ENCODE measurements at regions not wholly inside any gene's neighbourhood (a gene's known extent, or its start where the extent isn't known, plus 50 kb on each side); places are given as distances from the start of the nearest gene placed in this dataset.
"Not testable (repeated sequence)": the region's sequence is repeated elsewhere in the genome, so short reads cannot be mapped to it uniquely, and the experiment has no call there.

DNA sequence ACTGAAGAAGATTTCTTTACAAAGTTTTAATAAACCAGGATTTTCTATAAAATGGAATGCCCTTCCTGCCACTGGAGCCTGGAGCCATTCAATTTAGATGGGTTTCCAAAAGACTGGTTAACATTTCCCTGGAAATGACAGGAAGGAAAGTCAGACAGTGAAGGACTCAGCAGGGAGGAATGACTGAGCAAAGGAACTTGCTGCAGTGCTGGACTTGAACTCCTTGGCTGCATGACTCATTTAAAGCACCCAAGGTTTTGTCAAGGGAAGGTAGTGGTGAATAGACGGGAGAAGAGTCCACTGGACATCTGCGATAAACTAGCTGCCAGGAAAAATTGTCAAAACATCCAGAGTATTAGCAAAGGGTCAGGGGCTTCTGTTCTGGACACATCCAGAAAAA, 163.8 kb upstream of the SLC28A3 start:
- DNase-seq (ENCODE audit: low read depth in 3 of 3) = no peak

DNA sequence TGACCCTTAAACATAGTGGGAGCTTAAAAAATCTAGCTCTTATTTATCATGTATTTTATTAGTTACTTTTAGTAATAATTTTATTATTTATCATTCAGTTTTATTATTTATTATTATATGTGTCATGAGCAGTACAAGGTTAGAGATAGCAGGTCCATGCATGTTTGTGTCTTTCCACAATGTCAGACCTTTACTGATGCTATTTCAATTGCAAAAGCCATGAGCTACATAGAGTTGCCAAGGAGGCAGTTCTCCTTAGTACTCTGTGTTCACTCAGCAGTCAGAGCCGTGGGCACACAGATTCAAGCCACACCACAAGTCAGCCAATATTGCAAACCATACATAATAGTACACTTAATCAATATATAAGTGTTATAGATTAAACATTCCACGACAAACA, 157.9 kb upstream of the NTRK2 start:
- no peak for DNase-seq (ENCODE audit: low read depth in 3 of 3)

DNA sequence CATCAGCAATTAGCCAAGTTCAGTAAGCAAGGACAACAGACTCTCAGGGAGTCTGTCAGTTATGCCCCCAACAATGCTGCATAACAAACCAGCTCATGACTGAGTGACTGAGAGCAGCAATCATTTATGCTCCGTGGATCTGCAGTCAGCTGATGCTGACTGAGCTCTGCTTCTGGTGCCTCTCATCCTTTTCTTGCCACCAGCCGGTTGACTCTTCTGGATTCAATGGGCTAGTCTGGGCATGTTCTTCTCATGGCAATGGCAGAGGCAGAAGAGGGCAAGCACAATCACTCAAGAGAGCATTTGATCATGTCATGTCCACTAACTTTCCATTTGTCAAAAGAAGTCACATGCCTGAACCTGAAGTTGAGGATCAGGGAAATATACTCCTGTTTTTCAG, 157.0 kb upstream of the NTRK2 start:
- no peak for DNase-seq (ENCODE audit: low read depth in 3 of 3)

DNA sequence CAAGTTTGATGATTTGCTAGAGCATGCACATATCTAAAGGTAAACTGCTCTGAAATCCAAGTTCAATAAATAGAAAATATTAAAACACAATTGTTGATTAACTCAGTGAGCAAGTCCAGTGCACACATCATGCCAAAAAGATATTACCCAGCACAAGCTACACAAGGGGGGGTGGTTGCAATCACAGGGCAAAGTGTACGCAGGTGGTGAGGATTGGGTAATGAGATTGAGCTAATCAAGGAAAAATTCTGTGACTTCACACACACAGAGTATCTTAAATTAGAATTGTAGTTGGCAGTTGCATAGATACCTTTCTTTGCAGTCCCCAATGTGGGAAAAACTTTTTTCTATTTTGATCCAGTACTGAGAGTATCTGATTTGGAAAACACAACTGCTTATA, 156.1 kb upstream of the NTRK2 start:
- DNase-seq (ENCODE audit: low read depth in 3 of 3) = no peak

- DNase-seq (ENCODE audit: low read depth in 3 of 3) = no peak
Observed at GRCh38 chr9:84513979-84514378, 155.6 kb upstream of the NTRK2 start.

- DNase-seq (ENCODE audit: low read depth in 3 of 3) = no peak
Observed at GRCh38 chr9:84514421-84514820, 155.1 kb upstream of the NTRK2 start.

DNA sequence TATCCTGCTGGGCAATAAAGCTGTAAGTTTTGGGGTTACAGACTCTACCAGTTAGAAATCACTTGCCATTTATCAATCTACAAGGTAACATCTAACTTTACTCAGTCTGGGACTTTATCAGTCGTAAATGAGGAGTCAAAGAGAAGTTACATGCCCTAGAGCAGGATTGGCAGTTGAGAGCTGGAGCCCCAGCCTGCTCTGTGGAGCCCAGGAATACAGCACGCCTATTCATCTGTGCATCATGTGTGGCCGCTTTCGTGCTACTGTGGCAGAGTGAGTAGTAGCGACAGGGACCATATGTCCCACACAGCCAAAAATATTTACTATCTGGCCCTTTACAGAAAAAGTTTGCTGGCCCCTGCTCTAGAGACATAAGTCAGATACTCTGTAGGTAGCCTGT, 152.5 kb upstream of the NTRK2 start:
- DNase-seq (ENCODE audit: low read depth in 3 of 3) = no peak

DNA sequence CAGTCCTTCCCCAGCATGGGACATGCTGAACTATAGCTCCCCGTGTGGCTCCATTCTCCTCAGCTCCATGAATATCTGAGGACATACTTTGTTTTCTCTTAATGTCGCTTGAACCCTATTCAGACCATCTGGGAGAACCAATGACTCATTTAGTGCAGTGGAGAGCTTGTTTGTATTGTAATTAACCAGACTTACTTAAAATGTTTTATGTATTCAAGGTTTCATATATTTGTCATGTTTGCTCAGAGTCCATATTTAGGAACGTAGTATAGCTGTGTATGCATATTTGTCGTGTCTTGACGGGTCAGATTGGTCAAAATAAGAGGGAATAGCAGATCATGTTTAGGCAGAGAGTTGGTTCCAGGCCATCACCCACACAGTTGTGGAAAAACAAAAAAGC, 150.1 kb upstream of the NTRK2 start:
- DNase-seq (ENCODE audit: low read depth in 3 of 3) = no peak

- no peak for DNase-seq (ENCODE audit: low read depth in 3 of 3)
Observed at GRCh38 chr9:84521208-84521607, 148.3 kb upstream of the NTRK2 start.

GRCh38 chr9:84526211-84526610, 143.3 kb upstream of the NTRK2 start:
- DNase-seq (ENCODE audit: low read depth in 3 of 3) = not testable (repeated sequence)

- not testable (repeated sequence) for DNase-seq (ENCODE audit: low read depth in 3 of 3)
Observed at GRCh38 chr9:84527060-84527720, 142.3 kb upstream of the NTRK2 start.

- not testable (repeated sequence) for DNase-seq (ENCODE audit: low read depth in 3 of 3)
Observed at GRCh38 chr9:84535973-84536372, 133.6 kb upstream of the NTRK2 start.

- no peak for DNase-seq (ENCODE audit: low read depth in 3 of 3)
Observed at GRCh38 chr9:84538879-84539278, 130.7 kb upstream of the NTRK2 start.

GRCh38 chr9:84542554-84542953, 127.0 kb upstream of the NTRK2 start:
- no peak for DNase-seq (ENCODE audit: low read depth in 3 of 3)

GRCh38 chr9:84554069-84554664, 115.4 kb upstream of the NTRK2 start:
- no peak for DNase-seq (ENCODE audit: low read depth in 3 of 3)

DNA sequence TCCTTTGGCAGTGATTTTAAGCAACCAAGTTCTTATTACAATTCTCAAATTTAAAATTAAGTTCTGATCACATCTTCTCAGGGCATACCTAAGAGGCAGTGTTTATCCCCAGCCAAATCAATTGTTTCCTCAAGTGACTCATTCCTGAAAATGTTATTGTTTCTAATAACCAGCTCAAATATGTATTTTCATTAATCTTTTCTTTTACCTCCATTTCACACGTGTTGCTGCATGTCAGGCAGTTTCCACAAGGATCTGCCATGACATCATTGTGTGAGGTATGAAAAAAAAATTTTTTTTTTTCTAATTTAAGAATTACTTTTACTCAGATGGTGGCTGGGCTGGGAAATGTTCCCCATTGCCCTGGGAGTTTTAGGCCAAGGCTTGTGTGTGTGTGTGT, 113.0 kb upstream of the NTRK2 start:
- DNase-seq (ENCODE audit: low read depth in 3 of 3) = no peak

DNA sequence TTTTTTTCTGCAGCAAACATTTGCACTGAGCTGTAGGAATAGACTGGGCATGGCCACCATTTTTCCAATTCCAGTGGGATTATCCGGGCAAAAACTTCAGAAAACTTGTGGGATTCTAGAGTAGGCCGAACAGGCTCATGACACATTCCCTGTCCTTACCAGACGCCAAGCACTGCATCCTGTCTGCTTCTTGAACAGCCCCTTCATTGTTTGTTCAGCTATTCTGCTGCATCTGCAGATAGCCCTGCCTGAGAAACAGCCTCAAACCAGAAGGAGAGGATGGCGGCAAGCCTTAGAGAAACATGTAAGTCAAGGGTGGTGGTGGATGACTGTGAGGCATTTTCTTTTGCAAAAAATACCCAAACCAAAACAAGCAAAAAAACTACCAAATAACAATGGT, 111.8 kb upstream of the NTRK2 start:
- no peak for DNase-seq (ENCODE audit: low read depth in 3 of 3)

DNA sequence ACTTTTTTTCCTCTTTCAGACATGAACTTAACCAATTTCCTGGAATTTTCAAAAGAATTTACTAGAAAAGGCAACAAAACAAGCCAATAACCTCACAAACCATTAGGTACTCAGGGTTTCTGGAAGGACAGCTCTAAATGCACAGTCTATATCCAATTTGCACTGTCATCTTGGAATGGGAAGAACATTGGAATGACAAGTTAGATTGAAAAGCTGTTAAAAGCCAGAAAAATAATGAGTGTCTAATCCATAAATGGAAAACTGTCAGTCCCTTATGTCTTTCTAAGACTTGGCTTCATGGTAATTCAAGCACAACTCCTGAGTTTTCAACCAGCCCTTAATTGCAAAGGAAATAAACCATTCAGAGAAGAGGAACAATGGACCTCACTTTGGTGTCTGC, 105.8 kb upstream of the NTRK2 start:
- DNase-seq (ENCODE audit: low read depth in 3 of 3) = no peak

DNA sequence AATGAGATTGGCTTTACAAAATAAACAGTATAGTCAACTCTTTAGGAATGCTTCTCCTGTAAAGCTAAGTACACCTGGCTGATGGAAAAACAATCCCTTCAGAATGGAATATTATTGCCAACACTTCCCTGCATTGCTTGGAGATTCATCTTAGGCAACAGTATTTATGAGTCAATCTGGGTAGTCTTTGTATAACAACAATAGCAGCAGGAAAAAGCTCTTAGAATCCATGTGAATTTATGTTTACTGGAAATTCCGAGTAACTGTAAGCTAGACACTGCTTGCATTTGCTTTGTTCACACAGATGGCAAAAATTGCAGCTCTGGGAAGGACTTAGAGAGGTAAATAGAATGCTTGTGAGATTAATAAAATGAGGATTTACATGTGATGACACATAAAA, 101.7 kb upstream of the NTRK2 start:
- DNase-seq (ENCODE audit: low read depth in 3 of 3) = no peak

- no peak for DNase-seq (ENCODE audit: low read depth in 3 of 3)
Observed at GRCh38 chr9:84570482-84571154, 98.9 kb upstream of the NTRK2 start.

GRCh38 chr9:84573083-84573482, 96.4 kb upstream of the NTRK2 start:
- DNase-seq (ENCODE audit: low read depth in 3 of 3) = no peak

GRCh38 chr9:84575705-84576104, 93.8 kb upstream of the NTRK2 start:
- DNase-seq (ENCODE audit: low read depth in 3 of 3) = no peak

DNA sequence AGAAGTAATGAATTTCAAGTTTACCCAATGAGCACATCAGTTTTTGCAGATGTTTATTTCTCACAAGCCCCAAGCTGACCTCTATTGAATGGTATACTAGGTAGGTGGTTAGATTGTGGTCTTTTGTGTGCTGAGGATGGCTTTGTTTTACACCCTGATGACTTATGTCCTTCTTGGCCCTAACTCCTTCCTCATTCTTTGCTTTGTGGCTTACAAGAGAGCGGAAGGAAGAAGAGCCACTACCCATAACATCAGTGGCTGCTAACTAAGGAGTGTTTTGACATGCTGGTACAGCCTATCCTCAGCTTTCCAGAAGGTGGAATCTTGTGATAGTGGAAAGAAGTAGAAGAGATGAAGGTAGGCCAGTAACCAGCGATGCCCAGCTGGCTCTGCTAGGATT, 85.7 kb upstream of the NTRK2 start:
- no peak for DNase-seq (ENCODE audit: low read depth in 3 of 3)

All from stimulated activated CD4-positive, alpha-beta T cell treated with anti-CD3 and anti-CD28 coated beads, TNF-alpha, amount 100 ng/mL, for 48 hours (primary cell).